Stimulated activated CD8-positive, alpha-beta memory T cell treated with anti-CD3 and anti-CD28 coated beads, Interleukin-12 subunit alpha, Interleukin-12 subunit beta, amount 100 ng/mL, for 4 hours (primary cell): ENCODE measurements at regions not wholly inside any gene's neighbourhood (a gene's known extent, or its start where the extent isn't known, plus 50 kb on each side); places are given as distances from the start of the nearest gene placed in this dataset.
"Not testable (repeated sequence)": the region's sequence is repeated elsewhere in the genome, so short reads cannot be mapped to it uniquely, and the experiment has no call there.

Source experiments
- DNase-seq: peaks from one replicate; pipeline ENCODE4 v3.0.0-alpha.2; 2020; ENCODE audit warnings: low read depth

DNA sequence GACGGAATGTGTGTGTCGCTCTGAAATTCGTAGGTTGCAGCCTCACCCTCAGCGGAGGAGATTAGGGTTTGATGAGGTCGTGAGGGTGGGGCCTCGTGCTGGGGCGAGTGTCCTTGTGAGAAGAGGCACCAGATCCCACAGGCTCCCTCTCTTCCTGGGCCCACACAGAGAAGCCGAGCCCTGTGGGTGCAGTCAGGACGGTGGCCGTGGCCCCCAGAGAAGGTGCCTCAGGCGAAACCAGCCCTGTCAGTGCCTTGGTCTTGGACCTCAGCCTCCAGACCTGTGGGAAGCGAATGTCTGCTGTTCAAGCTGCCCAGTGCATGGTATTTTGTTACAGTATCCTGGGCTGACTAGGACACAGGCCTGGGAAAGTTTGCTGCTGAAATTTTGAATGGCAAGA is 108.0 kb upstream of the ALKAL2 start:
- no peak for DNase-seq

DNA sequence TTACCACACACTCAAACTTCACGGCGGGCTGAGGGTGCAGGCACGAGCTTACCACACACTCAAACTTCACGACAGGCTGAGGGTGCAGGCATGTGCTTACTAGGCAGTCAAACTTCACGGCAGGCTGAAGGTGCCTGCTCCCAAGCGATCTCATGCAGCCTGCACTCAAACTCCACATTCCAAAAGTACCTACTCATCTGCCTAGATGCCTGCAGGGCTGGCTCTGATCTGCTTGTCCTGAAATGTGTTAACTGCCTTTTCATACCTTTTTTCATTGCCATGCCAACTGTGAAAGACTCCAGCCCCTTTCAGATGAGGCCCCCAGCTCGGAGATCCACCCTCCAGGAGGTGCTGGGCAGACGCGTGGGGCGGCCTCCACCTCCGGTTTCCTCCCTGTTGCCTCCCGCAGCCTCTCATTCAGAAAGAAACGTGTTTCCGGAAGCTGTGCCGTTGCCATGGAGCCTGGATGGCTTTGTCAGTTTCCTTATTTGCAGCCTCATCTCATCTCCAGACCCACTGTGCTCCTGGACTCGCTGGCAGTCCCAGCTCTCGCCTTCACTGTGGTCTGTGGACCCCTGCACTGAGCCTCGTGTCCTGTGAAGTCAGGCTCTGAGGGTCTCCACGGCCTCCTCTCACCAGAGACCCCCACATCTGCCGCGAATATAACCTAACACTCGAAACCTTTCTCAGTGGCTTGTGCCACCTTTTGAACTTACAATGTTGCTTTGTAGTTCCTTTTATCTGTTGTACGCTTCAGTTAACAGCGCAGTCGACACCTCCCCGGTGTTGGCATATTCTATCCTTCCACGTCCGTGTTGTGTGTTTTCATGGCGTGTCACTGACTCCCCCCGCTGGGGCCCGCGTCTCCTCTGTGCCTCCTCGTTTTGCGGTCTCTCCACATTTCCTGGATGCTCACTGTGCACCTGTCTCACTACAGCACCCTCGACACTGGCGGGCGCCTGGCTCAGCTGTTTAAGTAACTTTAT is 106.1 kb upstream of the ALKAL2 start:
- peak; percentile 29 for DNase-seq

DNA sequence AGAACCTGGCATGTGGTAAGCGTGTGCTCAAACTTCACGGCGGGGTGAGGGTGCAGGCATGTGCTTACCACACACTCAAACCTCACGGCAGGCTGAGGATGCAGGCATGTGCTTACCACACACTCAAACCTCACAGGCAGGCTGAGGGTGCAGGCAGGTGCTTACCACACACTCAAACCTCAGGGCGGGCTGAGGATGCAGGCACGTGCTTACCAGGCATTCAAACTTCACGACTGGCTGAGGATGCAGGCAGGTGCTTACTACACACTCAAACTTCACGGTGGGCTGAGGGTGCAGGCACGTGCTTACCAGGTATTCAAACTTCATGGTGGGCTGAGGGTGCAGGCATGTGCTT is 105.0 kb upstream of the ALKAL2 start:
- DNase-seq: no peak

- DNase-seq: no peak
These were observed 104.5 kb upstream of the ALKAL2 start for GRCh38 chr2:392181-392925.

- DNase-seq: no peak
These were observed 103.8 kb upstream of the ALKAL2 start for GRCh38 chr2:391696-392095.

DNA sequence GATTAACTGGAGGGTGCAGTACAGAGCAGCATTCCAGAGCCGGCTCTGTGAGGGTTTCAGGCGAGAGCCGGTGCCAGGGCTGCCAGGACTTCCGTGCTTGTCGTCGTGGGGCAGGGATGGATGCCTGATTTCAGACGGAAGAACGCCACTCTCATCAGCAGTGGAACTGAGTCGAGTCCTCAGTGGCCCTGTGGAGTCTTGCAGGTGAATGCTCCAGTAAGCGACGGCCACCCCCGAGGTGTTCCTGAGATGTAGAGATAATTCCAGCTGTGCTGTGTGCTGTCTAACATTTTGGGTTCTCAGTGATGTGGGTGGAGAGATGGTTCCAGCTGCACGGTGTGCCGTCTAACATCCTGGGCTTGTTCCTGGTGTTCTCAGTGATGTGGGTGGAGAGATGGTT is 103.1 kb upstream of the ALKAL2 start:
- no peak for DNase-seq

DNA sequence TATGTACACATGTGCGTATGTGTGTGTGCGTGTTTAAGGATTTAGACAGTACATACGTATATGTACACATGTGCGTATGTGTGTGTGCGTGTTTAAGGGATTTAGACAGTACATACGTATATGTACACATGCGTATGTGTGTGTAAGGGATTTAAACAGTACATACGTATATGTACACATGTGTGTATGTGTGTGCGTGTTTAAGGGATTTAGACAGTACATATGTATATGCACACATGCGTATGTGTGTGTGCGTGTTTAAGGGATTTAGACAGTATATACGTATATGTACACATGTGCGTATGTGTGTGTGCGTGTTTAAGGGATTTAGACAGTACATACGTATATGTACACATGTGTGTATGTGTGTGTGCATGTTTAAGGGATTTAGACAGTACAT is 102.1 kb upstream of the ALKAL2 start:
- DNase-seq: not testable (repeated sequence)

DNA sequence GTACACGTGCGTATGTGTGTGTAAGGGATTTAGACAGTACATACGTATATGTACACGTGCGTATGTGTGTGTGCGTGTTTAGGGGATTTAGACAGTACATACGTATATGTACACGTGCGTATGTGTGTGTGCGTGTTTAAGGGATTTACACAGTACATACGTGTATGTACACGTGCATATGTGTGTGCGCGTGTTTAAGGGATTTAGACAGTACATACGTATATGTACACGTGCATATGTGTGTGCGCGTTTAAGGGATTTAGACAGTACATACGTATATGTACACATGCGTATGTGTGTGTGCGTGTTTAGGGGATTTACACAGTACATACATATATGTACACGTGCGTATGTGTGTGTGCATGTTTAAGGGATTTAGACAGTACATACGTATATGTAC is 100.9 kb upstream of the ALKAL2 start:
- DNase-seq: not testable (repeated sequence)

GRCh38 chr2:387980-388421 is 100.1 kb upstream of the ALKAL2 start:
- DNase-seq: no peak

- DNase-seq: no peak
These were observed 98.7 kb upstream of the ALKAL2 start for GRCh38 chr2:386406-387103.

- DNase-seq: no peak
These were observed 97.9 kb upstream of the ALKAL2 start for GRCh38 chr2:385785-386184.

DNA sequence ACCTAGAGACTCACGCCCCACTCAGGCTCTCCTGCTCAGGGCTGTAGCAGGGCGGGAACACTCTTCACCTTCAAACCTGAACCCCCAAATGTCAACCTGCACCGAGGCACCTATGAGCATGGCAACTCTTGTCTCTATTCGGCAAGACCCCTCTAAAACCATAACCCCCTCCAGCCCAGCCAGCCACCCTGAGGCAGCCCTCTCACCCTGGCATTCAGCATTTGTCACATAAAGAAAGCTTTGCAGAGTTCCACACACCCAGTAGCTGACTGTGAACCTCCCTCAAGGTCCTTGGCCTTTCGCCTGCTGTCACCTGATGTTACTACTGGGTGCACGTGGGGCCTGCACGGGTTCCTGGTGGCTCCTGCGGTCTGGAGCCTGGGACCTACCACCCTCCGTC is 97.2 kb upstream of the ALKAL2 start:
- no peak for DNase-seq

GRCh38 chr2:383888-384287 is 96.0 kb upstream of the ALKAL2 start:
- DNase-seq: no peak

DNA sequence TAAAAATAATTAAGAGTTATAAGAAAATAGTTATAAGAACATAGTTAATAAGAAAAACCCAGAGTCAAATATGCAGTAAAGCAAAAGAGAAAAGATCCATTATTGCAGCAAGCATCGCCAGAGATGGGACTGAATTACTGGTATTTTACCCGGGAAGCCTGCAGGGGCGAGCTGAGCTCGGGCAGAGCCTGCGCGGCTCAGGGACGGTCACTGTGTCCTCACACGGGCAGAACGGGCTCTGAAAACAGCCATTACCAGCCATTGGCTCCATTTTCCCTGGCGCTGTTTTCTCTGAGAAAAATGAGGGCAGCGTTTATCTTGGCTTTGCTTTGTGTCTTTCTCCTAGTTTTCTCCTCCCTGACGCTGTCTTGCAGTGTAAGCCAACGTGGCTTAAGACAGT is 95.3 kb upstream of the ALKAL2 start:
- DNase-seq: no peak

DNA sequence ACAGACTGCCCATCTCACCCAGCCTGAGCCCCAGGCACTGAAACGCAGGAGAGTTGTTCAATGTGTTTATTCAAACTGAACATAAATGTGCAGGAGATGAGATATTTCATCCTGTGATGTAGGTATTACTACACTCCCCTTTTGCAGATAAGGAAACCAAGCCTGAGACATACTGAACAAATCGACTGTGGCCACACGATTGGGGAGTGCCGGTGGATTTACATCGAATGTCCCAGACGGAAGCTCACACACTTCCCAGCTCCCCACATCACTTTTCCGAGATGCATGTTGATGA is 94.8 kb upstream of the ALKAL2 start:
- no peak for DNase-seq

- DNase-seq: no peak
These were observed 94.2 kb upstream of the ALKAL2 start for GRCh38 chr2:381941-382727.

DNA sequence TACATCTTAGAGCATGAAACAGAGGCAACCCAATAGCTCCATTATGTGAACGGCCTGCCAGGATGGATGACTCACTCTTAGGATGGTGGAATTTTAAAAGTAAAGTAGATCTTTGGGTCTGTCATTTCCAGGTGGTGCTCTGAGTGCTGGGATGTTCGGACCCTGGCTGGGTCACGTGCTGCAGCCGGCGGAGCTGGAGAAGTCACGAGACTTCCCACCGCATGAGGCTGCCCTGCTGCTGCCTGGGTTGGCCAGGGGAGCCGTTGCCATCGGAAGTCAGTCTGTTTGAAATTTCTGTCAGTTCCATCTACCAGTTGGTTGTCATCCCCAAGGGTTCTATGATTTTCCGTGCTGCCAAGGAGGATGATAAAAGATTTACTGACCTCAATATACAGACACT is 93.3 kb upstream of the ALKAL2 start:
- no peak for DNase-seq

DNA sequence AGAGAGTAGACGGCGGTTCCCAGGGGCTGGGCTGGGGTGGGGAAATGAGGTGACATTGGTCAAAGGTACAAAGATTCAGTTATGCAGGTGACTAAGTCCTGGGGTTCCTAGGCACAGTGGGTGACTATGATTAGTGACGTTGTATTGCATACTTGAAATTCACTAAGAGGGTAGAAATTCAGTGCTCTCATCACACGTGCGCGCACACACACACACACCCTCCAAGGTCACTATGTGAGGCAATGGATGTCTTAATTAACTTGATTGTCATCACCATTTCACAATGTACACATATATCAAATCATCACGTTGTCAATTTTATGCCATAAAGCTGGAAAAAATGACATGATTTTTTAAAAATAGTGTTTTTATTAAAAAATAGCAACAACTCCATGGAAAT is 92.9 kb upstream of the ALKAL2 start:
- DNase-seq: no peak

- DNase-seq: no peak
These were observed 92.3 kb upstream of the ALKAL2 start for GRCh38 chr2:380221-380620.

DNA sequence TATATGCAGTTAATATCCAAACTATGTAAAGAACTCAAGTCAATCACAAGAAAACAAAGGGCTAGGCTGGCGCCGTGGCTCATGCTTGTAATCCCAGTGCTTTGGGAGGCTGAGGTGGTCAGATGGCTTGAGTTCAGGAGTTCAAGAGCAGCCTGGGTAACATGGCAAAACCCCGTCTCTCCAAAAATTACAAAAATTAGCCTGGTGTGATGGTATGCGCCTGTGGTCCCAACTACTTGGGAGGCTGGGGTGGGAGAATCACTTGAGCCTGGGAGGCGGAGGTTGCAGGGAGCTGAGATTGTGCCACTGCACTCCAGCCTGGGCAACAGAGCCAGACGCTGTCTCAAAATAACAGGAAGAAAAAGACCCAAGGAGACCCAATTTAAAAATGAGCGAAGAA is 91.9 kb upstream of the ALKAL2 start:
- DNase-seq: no peak

GRCh38 chr2:378364-378763 is 90.5 kb upstream of the ALKAL2 start:
- no peak for DNase-seq

DNA sequence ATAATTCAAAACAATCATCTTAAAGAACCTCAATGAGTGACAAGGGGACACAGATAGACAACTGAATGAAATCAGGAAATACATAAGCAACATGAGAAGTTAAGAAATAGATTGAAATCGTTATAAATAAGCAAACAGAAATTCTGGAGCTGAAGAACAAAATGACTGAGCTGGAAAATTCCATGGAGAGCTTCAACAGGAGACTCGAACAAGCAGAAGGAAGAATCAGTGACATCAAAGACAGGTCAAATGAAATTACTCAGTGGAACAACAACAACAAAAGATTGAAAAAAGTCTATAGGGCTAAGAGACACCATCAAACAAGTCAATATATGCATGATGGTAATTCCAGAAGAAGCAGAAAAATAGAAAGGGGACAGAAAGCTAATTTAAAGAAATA is 89.5 kb upstream of the ALKAL2 start:
- DNase-seq: no peak
